Osteoblast (primary cell): ENCODE measurements at regions not wholly inside any gene's neighbourhood (a gene's known extent, or its start where the extent isn't known, plus 50 kb on each side); places are given as distances from the start of the nearest gene placed in this dataset.
"Not testable (repeated sequence)": the region's sequence is repeated elsewhere in the genome, so short reads cannot be mapped to it uniquely, and the experiment has no call there.

Experiments used
- DNase-seq: peaks from one replicate; pipeline ENCODE4 v3.0.0; 2011; ENCODE audit warnings: low spot score, mixed read lengths; ENCODE audit not compliant: insufficient read length; ENCODE audit errors: missing footprints
- H2AFZ ChIP-seq: 2 replicates; pipeline ENCODE4 v1.6.0; 2011; ENCODE audit warnings: mild to moderate bottlenecking, low read length
- H3K27ac ChIP-seq: 2 replicates; pipeline ENCODE4 v1.5.1; 2011; ENCODE audit warnings: mild to moderate bottlenecking, low read depth, low read length, moderate library complexity
- H3K27me3 ChIP-seq: 2 replicates; pipeline ENCODE4 v1.6.0; 2012; ENCODE audit warnings: mild to moderate bottlenecking, control low read depth, inconsistent platforms, low read length, moderate library complexity; ENCODE audit not compliant: insufficient read depth
- H3K36me3 ChIP-seq: 2 replicates; pipeline ENCODE4 v1.5.1; 2011; ENCODE audit warnings: mild to moderate bottlenecking, low read length, control low read depth, moderate library complexity; ENCODE audit not compliant: insufficient read depth
- H3K4me1 ChIP-seq: 2 replicates; pipeline ENCODE4 v1.5.1; 2011; ENCODE audit warnings: mild to moderate bottlenecking, low read length, control low read depth, moderate library complexity; ENCODE audit not compliant: insufficient read depth
- H3K4me2 ChIP-seq: 2 replicates; pipeline ENCODE4 v1.6.0; 2011; ENCODE audit warnings: mild to moderate bottlenecking, low read length; ENCODE audit not compliant: insufficient read depth
- H3K4me3 ChIP-seq: fragments of 200-600 bp; sonication (generic); 3 replicates; pipeline ENCODE4 v1.5.1; 2012; ENCODE audit warnings: mild to moderate bottlenecking, low read length, inconsistent platforms; ENCODE audit not compliant: insufficient read depth
- H3K79me2 ChIP-seq: 2 replicates; pipeline ENCODE4 v1.6.0; 2012; ENCODE audit warnings: mild to moderate bottlenecking, low read length, control low read depth, inconsistent platforms; ENCODE audit not compliant: insufficient read depth
- H3K9me3 ChIP-seq: 2 replicates; pipeline ENCODE4 v1.5.1; 2011; ENCODE audit warnings: low read depth, low read length, control low read depth
- H4K20me1 ChIP-seq: 2 replicates; pipeline ENCODE4 v1.6.0; 2012; ENCODE audit warnings: mild to moderate bottlenecking, low read length, control low read depth; ENCODE audit not compliant: insufficient read depth
- CTCF ChIP-seq: IDR thresholded peaks from 2 replicates; pipeline ENCODE4 v1.5.1; 2011; ENCODE audit warnings: mild to moderate bottlenecking, low read depth, low read length, moderate library complexity; ENCODE audit errors: extremely low read depth

- Histone ChIP-seq H2AFZ (no peak overlapping the region), H3K27me3 (no peaks in the 10 kb centered on the region), H3K4me1 (no peaks in the 10 kb centered on the region), H3K79me2 (no peaks in the 10 kb centered on the region), H3K4me2 (no peak overlapping the region), H3K36me3 (no peaks in the 10 kb centered on the region), H4K20me1 (no peaks in the 10 kb centered on the region), H3K27ac (no peak overlapping the region), H3K9me3 (no peaks in the 10 kb centered on the region), H3K4me3 (no peak overlapping the region)
- DNase-seq, result peak; percentile 19
- TF ChIP-seq CTCF, result no peak
These were observed 236.7 kb upstream of the DLGAP1 start for GRCh38 chr18:4691836-4692235.

GRCh38 chr18:4678685-4679084 is 223.6 kb upstream of the DLGAP1 start:
- not testable (repeated sequence) for H3K79me2 ChIP-seq, DNase-seq, H3K27ac ChIP-seq, H4K20me1 ChIP-seq, H2AFZ ChIP-seq, H3K4me1 ChIP-seq, H3K36me3 ChIP-seq, H3K9me3 ChIP-seq, H3K27me3 ChIP-seq, H3K4me3 ChIP-seq, H3K4me2 ChIP-seq

GRCh38 chr18:4677006-4677405 is 221.9 kb upstream of the DLGAP1 start:
- no peak overlapping the region for H3K4me3 ChIP-seq
- TF ChIP-seq CTCF, result no peak
- H3K9me3 ChIP-seq, result no peaks in the 10 kb centered on the region
- H3K27me3 ChIP-seq, result no peaks in the 10 kb centered on the region
- H4K20me1 ChIP-seq, result no peaks in the 10 kb centered on the region
- H3K79me2 ChIP-seq, result no peaks in the 10 kb centered on the region
- no peak for DNase-seq
- no peak overlapping the region for H3K27ac ChIP-seq
- no peaks in the 10 kb centered on the region for H3K4me1 ChIP-seq
- H3K4me2 ChIP-seq, result no peak overlapping the region
- no peaks in the 10 kb centered on the region for H3K36me3 ChIP-seq
- no peak overlapping the region for H2AFZ ChIP-seq

GRCh38 chr18:4672162-4672561 is 217.1 kb upstream of the DLGAP1 start:
- no peaks in the 10 kb centered on the region for H4K20me1 ChIP-seq
- TF ChIP-seq CTCF, result no peak
- no peak overlapping the region for H3K4me3 ChIP-seq
- H3K27ac ChIP-seq, result no peak overlapping the region
- H2AFZ ChIP-seq, result no peak overlapping the region
- DNase-seq, result no peak
- H3K4me1 ChIP-seq, result no peaks in the 10 kb centered on the region
- no peaks in the 10 kb centered on the region for H3K79me2 ChIP-seq
- no peaks in the 10 kb centered on the region for H3K9me3 ChIP-seq
- no peak overlapping the region for H3K4me2 ChIP-seq
- no peaks in the 10 kb centered on the region for H3K36me3 ChIP-seq
- no peaks in the 10 kb centered on the region for H3K27me3 ChIP-seq

- H3K4me3 ChIP-seq, result no peak overlapping the region
- no peak for DNase-seq
- no peaks in the 10 kb centered on the region for H3K9me3 ChIP-seq
- no peak overlapping the region for H2AFZ ChIP-seq
- TF ChIP-seq CTCF, result no peak
- no peaks in the 10 kb centered on the region for H3K36me3 ChIP-seq
- H3K79me2 ChIP-seq, result no peaks in the 10 kb centered on the region
- H3K27ac ChIP-seq, result no peak overlapping the region
- no peaks in the 10 kb centered on the region for H4K20me1 ChIP-seq
- H3K4me2 ChIP-seq, result no peak overlapping the region
- H3K27me3 ChIP-seq, result no peaks in the 10 kb centered on the region
- no peaks in the 10 kb centered on the region for H3K4me1 ChIP-seq
These were observed 203.7 kb upstream of the DLGAP1 start for GRCh38 chr18:4658804-4659203.
